Smooth muscle cell (in vitro differentiated cells): ENCODE measurements at regions not wholly inside any gene's neighbourhood (a gene's known extent, or its start where the extent isn't known, plus 50 kb on each side); places are given as distances from the start of the nearest gene placed in this dataset.
A peak's percentile ranks its signal among the peaks of the same experiment; 100 is the strongest.

Experiments used
- DNase-seq: peaks from one replicate; lab custom pipeline; 2025; ENCODE audit not compliant: unreplicated experiment; lab: John Stamatoyannopoulos, UW
- H2AFZ ChIP-seq: fragments of 200-600 bp; sonication (generic); 2 replicates; pipeline ENCODE4 v1.6.0; 2016; ENCODE audit warnings: antibody characterized with exemption, low read depth, mild to moderate bottlenecking
- H3F3A ChIP-seq: fragments of 200-600 bp; sonication (generic); 2 replicates; pipeline ENCODE4 v1.6.0; 2017; ENCODE audit warnings: antibody characterized with exemption, low read depth
- H3K27ac ChIP-seq: fragments of 200-600 bp; sonication (generic); 2 replicates; pipeline ENCODE4 v1.5.1; 2016; ENCODE audit warnings: low read depth, mild to moderate bottlenecking
- H3K27me3 ChIP-seq: fragments of 200-600 bp; sonication (generic); 2 replicates; pipeline ENCODE4 v1.6.1; 2016; ENCODE audit warnings: low read depth, mild to moderate bottlenecking
- H3K36me3 ChIP-seq: fragments of 200-600 bp; sonication (generic); 2 replicates; pipeline ENCODE4 v1.5.1; 2016; ENCODE audit warnings: low read depth
- H3K4me1 ChIP-seq: fragments of 200-600 bp; sonication (generic); 2 replicates; pipeline ENCODE4 v1.5.1; 2016; ENCODE audit warnings: low read depth
- H3K4me2 ChIP-seq: fragments of 200-600 bp; sonication (generic); 2 replicates; pipeline ENCODE4 v1.6.0; 2016; ENCODE audit warnings: mild to moderate bottlenecking
- H3K4me3 ChIP-seq: fragments of 200-600 bp; sonication (generic); 2 replicates; pipeline ENCODE4 v1.5.1; 2016; ENCODE audit warnings: mild to moderate bottlenecking
- H3K79me2 ChIP-seq: fragments of 200-600 bp; sonication (generic); 2 replicates; pipeline ENCODE4 v1.6.0; 2016; ENCODE audit warnings: low read depth, mild to moderate bottlenecking
- H3K9ac ChIP-seq: fragments of 200-600 bp; sonication (generic); 2 replicates; pipeline ENCODE4 v1.6.0; 2016; ENCODE audit warnings: low read depth
- H3K9me3 ChIP-seq: fragments of 200-600 bp; sonication (generic); replicated peaks from 2 replicates; pipeline ENCODE4 v1.5.1; 2016; ENCODE audit warnings: low read depth
- H4K20me1 ChIP-seq: fragments of 200-600 bp; sonication (generic); 2 replicates; pipeline ENCODE4 v1.6.0; 2016; ENCODE audit warnings: low read depth
- WGBS: methylation state at CpG from one replicate; pipeline ENCODE4 v1.1.7; 2016; ENCODE audit warnings: low lambda C conversion rate; 5-methylcytosine and 5-hydroxymethylcytosine counted together
- TF ChIP-seq, protein P1 (sequence below): fragments of 200-600 bp; sonication (generic); IDR thresholded peaks from 2 replicates; pipeline ENCODE4 v1.5.1; 2017; ENCODE audit warnings: borderline replicate concordance, mild to moderate bottlenecking, antibody characterized with exemption; ENCODE audit not compliant: insufficient read depth, poor library complexity, severe bottlenecking

DNA sequence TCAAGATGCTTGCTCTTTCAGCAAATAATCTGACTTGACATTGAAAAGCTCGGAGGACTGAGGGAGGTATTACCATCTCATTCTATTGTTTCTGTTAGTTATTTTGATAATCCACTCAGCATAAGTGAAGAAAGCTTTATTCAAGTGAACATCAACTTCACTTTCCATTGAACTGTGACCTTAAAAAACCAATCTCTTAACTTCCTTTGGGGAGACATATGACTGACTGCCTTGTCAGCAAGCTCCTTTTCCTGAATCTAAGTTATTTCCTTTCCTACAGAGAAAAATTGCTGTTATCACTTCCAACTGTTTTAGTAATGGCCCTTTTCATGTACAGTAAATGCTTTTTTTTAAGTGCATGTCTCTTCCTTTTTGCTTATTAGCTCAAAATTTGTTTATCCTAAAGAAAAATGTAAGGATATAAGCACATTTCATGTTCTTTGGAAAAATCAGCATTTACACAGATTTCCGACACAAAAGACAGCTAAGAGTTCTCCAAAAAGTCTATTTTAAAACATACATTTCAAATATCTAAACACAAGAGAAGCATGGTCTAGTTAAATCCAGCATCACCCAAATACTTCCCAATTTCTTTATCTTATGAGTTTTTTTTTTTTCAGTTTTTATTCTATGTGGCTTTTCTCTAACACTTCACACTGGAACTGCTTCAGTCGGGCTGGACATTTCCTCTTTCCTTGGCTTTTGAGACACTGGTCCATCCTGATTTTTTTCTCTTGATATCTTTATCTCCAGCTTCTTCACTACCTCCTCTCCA is 117.9 kb upstream of the DAB2 start:
- H3K4me3 ChIP-seq, result no peak overlapping the region
- DNase-seq, result no peak
- H3K4me1 ChIP-seq, result no peaks in the 10 kb centered on the region
- H2AFZ ChIP-seq, result no peak overlapping the region
- no peaks in the 10 kb centered on the region for H3K79me2 ChIP-seq
- H4K20me1 ChIP-seq, result no peaks in the 10 kb centered on the region
- WGBS, result 86% methylated on average over 3 of the region's 3 CpGs
- H3K27ac ChIP-seq, result no peak overlapping the region
- no peaks in the 10 kb centered on the region for H3K27me3 ChIP-seq
- H3K4me2 ChIP-seq, result no peak overlapping the region
- H3K9me3 ChIP-seq, result no peaks in the 10 kb centered on the region
- no peak overlapping the region for H3K9ac ChIP-seq
- no peaks in the 10 kb centered on the region for H3K36me3 ChIP-seq
- no peaks in the 10 kb centered on the region for H3F3A ChIP-seq
- TF ChIP-seq, protein P1, sequence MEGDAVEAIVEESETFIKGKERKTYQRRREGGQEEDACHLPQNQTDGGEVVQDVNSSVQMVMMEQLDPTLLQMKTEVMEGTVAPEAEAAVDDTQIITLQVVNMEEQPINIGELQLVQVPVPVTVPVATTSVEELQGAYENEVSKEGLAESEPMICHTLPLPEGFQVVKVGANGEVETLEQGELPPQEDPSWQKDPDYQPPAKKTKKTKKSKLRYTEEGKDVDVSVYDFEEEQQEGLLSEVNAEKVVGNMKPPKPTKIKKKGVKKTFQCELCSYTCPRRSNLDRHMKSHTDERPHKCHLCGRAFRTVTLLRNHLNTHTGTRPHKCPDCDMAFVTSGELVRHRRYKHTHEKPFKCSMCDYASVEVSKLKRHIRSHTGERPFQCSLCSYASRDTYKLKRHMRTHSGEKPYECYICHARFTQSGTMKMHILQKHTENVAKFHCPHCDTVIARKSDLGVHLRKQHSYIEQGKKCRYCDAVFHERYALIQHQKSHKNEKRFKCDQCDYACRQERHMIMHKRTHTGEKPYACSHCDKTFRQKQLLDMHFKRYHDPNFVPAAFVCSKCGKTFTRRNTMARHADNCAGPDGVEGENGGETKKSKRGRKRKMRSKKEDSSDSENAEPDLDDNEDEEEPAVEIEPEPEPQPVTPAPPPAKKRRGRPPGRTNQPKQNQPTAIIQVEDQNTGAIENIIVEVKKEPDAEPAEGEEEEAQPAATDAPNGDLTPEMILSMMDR, result no peak

DNA sequence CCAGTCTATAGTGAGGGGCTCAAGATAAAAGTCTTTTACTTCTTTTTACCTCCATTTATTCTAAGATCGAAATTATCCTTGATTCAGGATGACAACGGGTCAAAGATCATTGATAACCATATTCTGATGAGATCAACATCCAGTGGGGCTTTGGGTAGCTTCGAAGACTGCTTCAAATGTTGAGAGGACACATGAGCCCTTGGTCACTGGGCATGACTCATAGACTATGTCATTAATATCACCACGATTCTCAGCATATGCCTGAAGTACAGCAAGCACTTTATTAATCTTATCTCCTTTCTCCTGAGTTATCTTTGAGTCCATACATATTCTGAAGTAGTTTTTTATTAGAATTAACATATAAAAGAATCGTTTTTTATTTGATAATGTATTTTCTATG is 117.1 kb upstream of the DAB2 start:
- H3K4me2 ChIP-seq, result no peak overlapping the region
- no peaks in the 10 kb centered on the region for H3K27me3 ChIP-seq
- H3F3A ChIP-seq, result no peaks in the 10 kb centered on the region
- H3K79me2 ChIP-seq, result no peaks in the 10 kb centered on the region
- no peak overlapping the region for H3K9ac ChIP-seq
- TF ChIP-seq, protein P1, result no peak
- H3K9me3 ChIP-seq, result no peaks in the 10 kb centered on the region
- H3K4me1 ChIP-seq, result no peaks in the 10 kb centered on the region
- no peak overlapping the region for H2AFZ ChIP-seq
- H4K20me1 ChIP-seq, result no peaks in the 10 kb centered on the region
- WGBS, result 63% methylated on average over 5 of the region's 5 CpGs
- no peak overlapping the region for H3K4me3 ChIP-seq
- no peak overlapping the region for H3K27ac ChIP-seq
- no peaks in the 10 kb centered on the region for H3K36me3 ChIP-seq
- no peak for DNase-seq

DNA sequence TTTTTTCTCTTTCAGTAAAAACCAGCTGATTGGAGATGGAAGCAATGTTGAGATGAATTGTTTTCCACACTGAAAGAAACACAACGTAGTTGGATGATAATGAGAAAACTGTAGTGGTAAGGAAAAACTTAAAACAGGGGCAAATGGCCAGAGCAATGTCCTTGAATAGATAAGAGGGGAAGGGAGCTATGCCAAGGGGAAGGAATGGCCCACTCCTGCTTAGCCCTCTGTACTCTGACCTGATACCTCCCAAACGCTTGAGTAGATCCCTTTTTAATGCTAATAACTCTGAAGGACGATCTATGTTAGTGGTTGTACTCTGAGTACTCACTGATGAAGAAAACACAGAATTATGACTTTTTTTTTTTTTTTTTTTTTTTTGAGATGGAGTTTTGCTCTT is 114.7 kb upstream of the DAB2 start:
- TF ChIP-seq, protein P1, result no peak
- 67% methylated on average over 3 of the region's 3 CpGs for whole genome bisulfite sequencing
- Histone ChIP-seq H2AFZ (no peak overlapping the region), H3K27ac (no peak overlapping the region), H3F3A (no peaks in the 10 kb centered on the region), H3K27me3 (no peaks in the 10 kb centered on the region), H3K79me2 (no peaks in the 10 kb centered on the region), H3K4me1 (no peaks in the 10 kb centered on the region), H3K36me3 (no peaks in the 10 kb centered on the region), H3K4me2 (no peak overlapping the region), H3K9me3 (no peaks in the 10 kb centered on the region), H4K20me1 (no peaks in the 10 kb centered on the region), H3K4me3 (no peak overlapping the region), H3K9ac (no peak overlapping the region)
- no peak for DNase-seq

DNA sequence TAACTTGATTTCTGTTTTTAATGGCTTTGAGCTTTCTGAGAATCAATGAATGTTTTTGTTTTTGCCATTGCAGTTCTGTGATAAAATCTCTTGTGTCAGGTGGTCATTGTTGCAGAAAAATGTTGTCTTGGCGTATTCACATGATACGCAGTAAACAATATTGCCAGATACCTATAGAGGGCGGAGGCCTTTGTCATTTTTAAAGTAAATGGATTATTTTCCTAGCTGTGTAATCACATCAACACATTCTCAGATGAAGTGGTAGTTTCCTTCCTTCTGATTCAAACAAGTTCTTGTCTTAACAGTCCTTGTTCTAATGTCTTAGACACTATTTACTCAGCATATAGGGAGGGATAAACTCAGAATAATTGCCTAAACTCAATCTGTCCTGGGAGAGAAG is 109.9 kb upstream of the DAB2 start:
- no peak overlapping the region for H3K4me3 ChIP-seq
- no peaks in the 10 kb centered on the region for H3K9me3 ChIP-seq
- no peaks in the 10 kb centered on the region for H3K36me3 ChIP-seq
- H4K20me1 ChIP-seq, result no peaks in the 10 kb centered on the region
- no peaks in the 10 kb centered on the region for H3K79me2 ChIP-seq
- H3K9ac ChIP-seq, result no peak overlapping the region
- H2AFZ ChIP-seq, result peak overlapping the region; percentile 36
- H3K4me1 ChIP-seq, result no peaks in the 10 kb centered on the region
- no peaks in the 10 kb centered on the region for H3K27me3 ChIP-seq
- no peak for DNase-seq
- WGBS, result 98% methylated on average over 3 of the region's 3 CpGs
- H3F3A ChIP-seq, result no peaks in the 10 kb centered on the region
- no peak overlapping the region for H3K27ac ChIP-seq
- H3K4me2 ChIP-seq, result no peak overlapping the region
- TF ChIP-seq, protein P1, result no peak
